HFF-Myc (cell line): ENCODE measurements at regions not wholly inside any gene's neighbourhood (a gene's known extent, or its start where the extent isn't known, plus 50 kb on each side); places are given as distances from the start of the nearest gene placed in this dataset.

Source experiments
- DNase-seq: peaks from one replicate; pipeline ENCODE4 v3.0.0-alpha.2; 2011; ENCODE audit warnings: low read depth; ENCODE audit errors: extremely low read depth
- H3K4me3 ChIP-seq: replicated peaks from 2 replicates; pipeline ENCODE4 v1.5.1; 2011; ENCODE audit warnings: low read depth, mild to moderate bottlenecking, control low read depth, low read length
- CTCF ChIP-seq: IDR thresholded peaks from 2 replicates; pipeline ENCODE4 v1.5.1; 2012; ENCODE audit warnings: mild to moderate bottlenecking, low read depth, low read length, control low read depth; ENCODE audit errors: missing control alignments

- H3K4me3 ChIP-seq, result no peak overlapping the region
- no peak for DNase-seq
- no peak for TF ChIP-seq CTCF
These were observed 619.7 kb downstream of the GRXCR1 start for GRCh38 chr4:43512253-43512652.

GRCh38 chr4:43525646-43526045 is 633.1 kb downstream of the GRXCR1 start:
- no peak for DNase-seq
- no peak for TF ChIP-seq CTCF
- no peak overlapping the region for H3K4me3 ChIP-seq

- H3K4me3 ChIP-seq, result no peak overlapping the region
- no peak for TF ChIP-seq CTCF
- DNase-seq, result no peak
These were observed 655.0 kb downstream of the GRXCR1 start for GRCh38 chr4:43547561-43547960.

- no peak for TF ChIP-seq CTCF
- no peak overlapping the region for H3K4me3 ChIP-seq
- DNase-seq, result no peak
These were observed 658.6 kb downstream of the GRXCR1 start for GRCh38 chr4:43550981-43551627.

GRCh38 chr4:43556262-43556661 is 663.7 kb downstream of the GRXCR1 start:
- no peak for TF ChIP-seq CTCF
- DNase-seq, result no peak
- no peak overlapping the region for H3K4me3 ChIP-seq

GRCh38 chr4:43560047-43560446 is 667.5 kb downstream of the GRXCR1 start:
- TF ChIP-seq CTCF, result no peak
- no peak for DNase-seq
- no peak overlapping the region for H3K4me3 ChIP-seq

GRCh38 chr4:43564107-43564506 is 671.6 kb downstream of the GRXCR1 start:
- no peak overlapping the region for H3K4me3 ChIP-seq
- DNase-seq, result no peak
- no peak for TF ChIP-seq CTCF
